ENCODE measurements at regions not wholly inside any gene's neighbourhood (a gene's known extent, or its start where the extent isn't known, plus 50 kb on each side); places are given as distances from the start of the nearest gene placed in this dataset.

DNA sequence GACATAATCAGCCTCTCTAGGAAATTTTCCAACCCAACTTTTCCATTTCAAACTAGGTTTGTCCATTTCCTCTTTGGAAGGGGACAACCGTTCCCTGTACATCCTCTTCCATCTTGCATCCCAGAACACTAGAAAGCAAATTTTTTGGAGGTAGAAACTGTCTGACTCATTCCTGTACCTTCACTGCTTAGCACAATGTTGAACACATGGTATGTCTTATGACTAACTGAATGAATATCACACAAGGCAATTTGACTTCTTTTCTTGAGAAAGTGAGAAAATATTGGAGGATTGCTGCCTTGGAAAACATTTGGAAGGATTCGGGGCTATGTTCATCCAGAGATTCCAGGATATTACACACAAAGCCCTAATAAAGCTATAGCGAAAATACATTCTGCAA lies 289.1 kb downstream of the FGFR2 start:
- ATAC-seq (ENCODE audit: low read depth), result no peak
- H3K4me1 Mint-ChIP-seq, result no peaks in the 10 kb centered on the region
- H3K27ac Mint-ChIP-seq, result no peak overlapping the region
- intact Hi-C loops (cut with micrococcal nuclease), result no loop called here
- H3K36me3 Mint-ChIP-seq (ENCODE audit: low read depth), result no peaks in the 10 kb centered on the region
- no peaks in the 10 kb centered on the region for H3K27me3 Mint-ChIP-seq
- DNase-seq, result no peak
- H3K9me3 Mint-ChIP-seq, result peaks cover 3% of the 10 kb centered on the region
- no peak overlapping the region for H3K4me3 Mint-ChIP-seq
- TF ChIP-seq, protein P1, sequence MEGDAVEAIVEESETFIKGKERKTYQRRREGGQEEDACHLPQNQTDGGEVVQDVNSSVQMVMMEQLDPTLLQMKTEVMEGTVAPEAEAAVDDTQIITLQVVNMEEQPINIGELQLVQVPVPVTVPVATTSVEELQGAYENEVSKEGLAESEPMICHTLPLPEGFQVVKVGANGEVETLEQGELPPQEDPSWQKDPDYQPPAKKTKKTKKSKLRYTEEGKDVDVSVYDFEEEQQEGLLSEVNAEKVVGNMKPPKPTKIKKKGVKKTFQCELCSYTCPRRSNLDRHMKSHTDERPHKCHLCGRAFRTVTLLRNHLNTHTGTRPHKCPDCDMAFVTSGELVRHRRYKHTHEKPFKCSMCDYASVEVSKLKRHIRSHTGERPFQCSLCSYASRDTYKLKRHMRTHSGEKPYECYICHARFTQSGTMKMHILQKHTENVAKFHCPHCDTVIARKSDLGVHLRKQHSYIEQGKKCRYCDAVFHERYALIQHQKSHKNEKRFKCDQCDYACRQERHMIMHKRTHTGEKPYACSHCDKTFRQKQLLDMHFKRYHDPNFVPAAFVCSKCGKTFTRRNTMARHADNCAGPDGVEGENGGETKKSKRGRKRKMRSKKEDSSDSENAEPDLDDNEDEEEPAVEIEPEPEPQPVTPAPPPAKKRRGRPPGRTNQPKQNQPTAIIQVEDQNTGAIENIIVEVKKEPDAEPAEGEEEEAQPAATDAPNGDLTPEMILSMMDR (IDR thresholded peaks at IDR 0.05), result no peak
- POLR2A ChIA-PET, result no interaction called here
- CTCF ChIA-PET, result no interaction called here

DNA sequence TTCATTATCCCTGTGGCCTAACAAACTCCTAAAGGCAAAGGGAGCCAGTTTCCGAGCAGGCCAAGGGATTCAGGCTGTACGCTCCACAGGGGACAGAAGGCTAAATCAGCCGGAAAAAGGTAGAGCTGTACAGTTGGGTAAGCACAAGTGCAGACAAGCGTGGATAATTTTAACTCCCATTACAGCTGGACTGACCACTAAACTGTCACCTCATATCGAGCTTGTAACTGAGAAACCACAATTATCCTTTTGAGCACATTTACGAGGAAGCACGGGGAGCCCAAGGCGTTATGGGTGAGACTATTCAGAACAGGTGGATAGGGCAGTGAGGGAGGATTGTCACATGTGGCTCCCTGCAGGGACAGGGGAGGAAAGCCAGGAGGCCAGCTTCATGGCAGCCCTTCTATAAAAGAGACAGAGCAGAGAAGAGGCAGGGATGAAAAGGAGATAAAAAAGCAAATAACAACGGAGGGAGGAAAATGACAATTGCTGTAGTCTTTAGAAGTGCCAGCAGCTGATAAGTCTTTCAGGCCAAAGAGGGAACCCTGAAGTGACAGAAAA lies 288.0 kb downstream of the FGFR2 start:
- intact Hi-C loops (cut with micrococcal nuclease), result no loop called here
- ChIA-PET POLR2A (no interaction called here), CTCF (no interaction called here)
- Mint-ChIP-seq H3K4me3 (no peak overlapping the region), H3K27me3 (no peaks in the 10 kb centered on the region), H3K27ac (no peak overlapping the region), H3K4me1 (no peaks in the 10 kb centered on the region), H3K36me3 (ENCODE audit: low read depth) (no peaks in the 10 kb centered on the region), H3K9me3 (peaks cover 3% of the 10 kb centered on the region)
- no peak for DNase-seq
- ATAC-seq (ENCODE audit: low read depth), result no peak
- TF ChIP-seq, protein P1 (IDR thresholded peaks at IDR 0.05), result no peak

DNA sequence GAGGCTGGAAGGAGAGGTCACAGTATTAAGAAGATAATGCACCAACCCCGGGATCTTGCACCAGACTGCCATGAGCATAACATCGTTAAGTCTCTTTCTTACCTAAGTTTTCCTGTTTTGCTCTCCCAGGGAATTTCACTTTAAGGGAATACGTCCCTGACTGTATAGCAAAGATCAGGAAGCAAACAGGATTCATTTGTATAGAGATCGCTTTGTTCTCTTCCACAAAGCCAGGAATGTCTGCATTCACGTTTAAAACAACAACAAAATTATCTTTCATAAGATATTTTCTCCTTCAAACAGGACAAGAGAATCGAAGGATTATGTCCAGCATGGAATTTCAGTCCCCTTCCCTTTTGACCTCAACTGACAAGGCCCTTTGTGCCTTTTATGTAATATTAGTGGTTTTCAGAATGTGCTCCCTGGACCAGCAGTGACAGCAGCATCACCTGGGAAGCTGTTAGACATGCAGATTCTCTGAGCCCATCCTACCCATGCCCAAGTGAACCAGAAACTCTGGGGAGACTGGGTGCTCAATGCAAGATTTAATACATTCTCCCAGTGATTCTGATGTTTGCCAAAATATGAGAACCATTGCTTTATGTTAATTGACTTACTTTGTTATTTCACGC lies 286.3 kb downstream of the FGFR2 start:
- ATAC-seq (ENCODE audit: low read depth), result no peak
- Mint-ChIP-seq H3K4me1 (no peaks in the 10 kb centered on the region), H3K9me3 (peaks cover 3% of the 10 kb centered on the region), H3K27me3 (no peaks in the 10 kb centered on the region), H3K36me3 (ENCODE audit: low read depth) (no peaks in the 10 kb centered on the region), H3K4me3 (no peak overlapping the region), H3K27ac (no peak overlapping the region)
- TF ChIP-seq, protein P1 (IDR thresholded peaks at IDR 0.05), result no peak
- DNase-seq, result no peak
- intact Hi-C loops (cut with micrococcal nuclease), result no loop called here
- ChIA-PET CTCF (no interaction called here), POLR2A (no interaction called here)

DNA sequence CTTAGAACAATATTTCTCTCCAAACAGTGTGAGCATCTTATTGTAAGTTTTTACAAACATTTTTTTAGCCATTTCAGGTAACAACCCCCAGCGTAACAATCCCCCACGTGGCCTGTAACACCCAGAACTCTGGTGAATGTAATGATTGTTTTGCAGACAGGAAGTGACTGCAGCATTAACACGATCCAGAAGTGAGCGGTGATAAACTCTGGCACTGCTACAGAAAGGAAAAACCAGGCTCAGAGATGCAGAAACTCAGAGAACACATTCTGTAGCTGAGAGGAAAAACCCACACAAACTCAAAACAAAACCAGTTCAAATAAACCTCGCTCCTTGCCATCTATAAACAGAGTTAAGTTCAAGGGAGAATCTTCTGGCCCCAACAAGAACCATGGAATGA lies 285.7 kb downstream of the FGFR2 start:
- CTCF ChIA-PET, result no interaction called here
- H3K27ac Mint-ChIP-seq, result no peak overlapping the region
- intact Hi-C loops (cut with micrococcal nuclease), result no loop called here
- DNase-seq (no peak), ATAC-seq (ENCODE audit: low read depth) (no peak)
- no peaks in the 10 kb centered on the region for H3K36me3 Mint-ChIP-seq (ENCODE audit: low read depth)
- no peak overlapping the region for H3K4me3 Mint-ChIP-seq
- H3K9me3 Mint-ChIP-seq, result peaks cover 3% of the 10 kb centered on the region
- TF ChIP-seq, protein P1 (IDR thresholded peaks at IDR 0.05), result no peak
- H3K4me1 Mint-ChIP-seq, result no peaks in the 10 kb centered on the region
- H3K27me3 Mint-ChIP-seq, result no peaks in the 10 kb centered on the region
- POLR2A ChIA-PET, result no interaction called here

DNA sequence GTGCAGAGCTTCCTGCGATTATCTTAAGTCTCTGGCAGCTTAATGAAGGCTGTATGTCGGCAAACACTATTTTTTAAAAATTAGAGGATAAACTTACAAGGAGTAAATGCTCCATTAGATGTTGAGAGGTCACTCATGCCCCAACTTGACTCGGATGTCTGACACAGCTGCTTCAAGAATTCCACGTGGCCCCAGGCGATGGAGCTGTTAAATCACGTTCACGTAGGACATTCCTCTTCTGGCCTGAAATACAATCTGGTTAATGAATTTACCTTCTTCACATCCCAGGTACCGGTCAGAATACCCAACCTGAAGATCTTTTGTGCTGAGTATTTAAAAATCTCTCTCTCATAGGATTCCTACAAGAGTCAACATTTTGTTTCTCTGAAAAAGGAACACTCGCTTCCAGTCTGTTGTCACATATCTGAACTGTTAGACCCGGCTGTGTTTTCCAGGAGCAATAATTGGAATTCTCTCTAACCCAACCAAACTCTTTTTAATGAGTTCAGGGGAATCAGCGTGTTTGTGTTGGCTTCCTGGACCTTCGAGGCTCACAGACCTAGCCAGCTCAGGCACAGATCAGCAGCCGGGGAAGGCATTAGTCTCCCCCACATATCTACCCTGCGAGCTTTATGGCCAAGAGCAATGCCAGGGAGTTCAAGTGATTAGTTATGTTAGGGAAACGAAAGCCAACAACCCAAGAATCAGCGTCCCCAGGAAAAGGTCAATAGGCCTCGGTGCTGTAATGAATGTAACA lies 284.9 kb downstream of the FGFR2 start:
- POLR2A ChIA-PET, result no interaction called here
- intact Hi-C loops (cut with micrococcal nuclease), result no loop called here
- H3K27ac Mint-ChIP-seq, result no peak overlapping the region
- DNase-seq, result no peak
- CTCF ChIA-PET, result no interaction called here
- H3K36me3 Mint-ChIP-seq (ENCODE audit: low read depth), result no peaks in the 10 kb centered on the region
- no peaks in the 10 kb centered on the region for H3K4me1 Mint-ChIP-seq
- no peak for ATAC-seq (ENCODE audit: low read depth)
- H3K9me3 Mint-ChIP-seq, result peaks cover 3% of the 10 kb centered on the region
- no peak overlapping the region for H3K4me3 Mint-ChIP-seq
- H3K27me3 Mint-ChIP-seq, result no peaks in the 10 kb centered on the region
- TF ChIP-seq, protein P1 (IDR thresholded peaks at IDR 0.05), result no peak
